ENCODE measurements at regions not wholly inside any gene's neighbourhood (a gene's known extent, or its start where the extent isn't known, plus 50 kb on each side); places are given as distances from the start of the nearest gene placed in this dataset.

GRCh38 chr6:22756365-22756764, 187.0 kb downstream of the HDGFL1 start:
- TF ChIP-seq CTCF (IDR thresholded peaks at IDR 0.05) (no peak), EZH2 (IDR thresholded peaks at IDR 0.05) (no peak), EZH2phosphoT487 (IDR thresholded peaks at IDR 0.05) (no peak)

Measured in neural progenitor cell (in vitro differentiated cells).